SU-DHL-6 (cell line): ENCODE measurements at regions not wholly inside any gene's neighbourhood (a gene's known extent, or its start where the extent isn't known, plus 50 kb on each side); places are given as distances from the start of the nearest gene placed in this dataset.

Source experiments
- EZH2phosphoT487 ChIP-seq: fragments of 200-600 bp; sonication (generic), shearing (Covaris generic); conservative IDR thresholded peaks from 2 replicates; pipeline ENCODE4 v1.6.1; 2018; ENCODE audit warnings: mild to moderate bottlenecking, antibody characterized with exemption, low read length, moderate library complexity, mixed read lengths
- TF ChIP-seq, protein P1 (sequence below): fragments of 200-600 bp; sonication (generic); IDR thresholded peaks from one replicate; pipeline ENCODE4 v1.5.1; 2017; ENCODE audit warnings: antibody characterized with exemption, mild to moderate bottlenecking, low read length, moderate library complexity; ENCODE audit not compliant: insufficient read depth, poor library complexity, severe bottlenecking

DNA sequence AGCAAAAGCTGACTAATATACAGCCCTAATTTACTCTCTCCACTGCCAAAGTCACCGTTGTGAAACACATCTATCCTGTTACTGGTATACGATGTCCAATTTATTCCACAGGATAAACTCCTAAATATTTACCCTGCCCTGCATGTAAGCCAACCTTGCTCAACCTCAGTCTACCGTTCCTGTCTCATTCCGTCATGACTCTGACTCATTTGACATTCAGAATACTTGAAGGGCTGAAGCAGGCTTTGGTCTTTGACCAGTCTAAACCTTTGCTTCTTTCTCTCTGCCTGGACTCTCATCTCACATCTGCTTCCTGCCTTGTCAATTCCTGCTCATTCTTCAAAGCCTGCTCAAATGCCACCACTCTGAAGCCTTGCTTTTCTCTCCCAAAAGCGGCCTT lies 157.5 kb downstream of the SCP2D1 start:
- TF ChIP-seq, protein P1, sequence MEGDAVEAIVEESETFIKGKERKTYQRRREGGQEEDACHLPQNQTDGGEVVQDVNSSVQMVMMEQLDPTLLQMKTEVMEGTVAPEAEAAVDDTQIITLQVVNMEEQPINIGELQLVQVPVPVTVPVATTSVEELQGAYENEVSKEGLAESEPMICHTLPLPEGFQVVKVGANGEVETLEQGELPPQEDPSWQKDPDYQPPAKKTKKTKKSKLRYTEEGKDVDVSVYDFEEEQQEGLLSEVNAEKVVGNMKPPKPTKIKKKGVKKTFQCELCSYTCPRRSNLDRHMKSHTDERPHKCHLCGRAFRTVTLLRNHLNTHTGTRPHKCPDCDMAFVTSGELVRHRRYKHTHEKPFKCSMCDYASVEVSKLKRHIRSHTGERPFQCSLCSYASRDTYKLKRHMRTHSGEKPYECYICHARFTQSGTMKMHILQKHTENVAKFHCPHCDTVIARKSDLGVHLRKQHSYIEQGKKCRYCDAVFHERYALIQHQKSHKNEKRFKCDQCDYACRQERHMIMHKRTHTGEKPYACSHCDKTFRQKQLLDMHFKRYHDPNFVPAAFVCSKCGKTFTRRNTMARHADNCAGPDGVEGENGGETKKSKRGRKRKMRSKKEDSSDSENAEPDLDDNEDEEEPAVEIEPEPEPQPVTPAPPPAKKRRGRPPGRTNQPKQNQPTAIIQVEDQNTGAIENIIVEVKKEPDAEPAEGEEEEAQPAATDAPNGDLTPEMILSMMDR, result no peak
- TF ChIP-seq EZH2phosphoT487, result no peak
